OCI-LY1 (cell line): ENCODE measurements at regions not wholly inside any gene's neighbourhood (a gene's known extent, or its start where the extent isn't known, plus 50 kb on each side); places are given as distances from the start of the nearest gene placed in this dataset.

Experiments used
- H2AFZ ChIP-seq: fragments of 200-600 bp; sonication (generic), shearing (Covaris generic); 2 replicates; pipeline ENCODE4 v1.6.0; 2014; ENCODE audit warnings: antibody characterized with exemption, mild to moderate bottlenecking, low read length
- H3F3A ChIP-seq: fragments of 200-600 bp; sonication (generic), shearing (Covaris generic); 2 replicates; pipeline ENCODE4 v1.6.0; 2014; ENCODE audit warnings: mild to moderate bottlenecking, antibody characterized with exemption, low read length, moderate library complexity; ENCODE audit not compliant: insufficient read depth
- H3K27ac ChIP-seq: fragments of 200-600 bp; sonication (generic); 2 replicates; pipeline ENCODE4 v1.5.1; 2014; ENCODE audit warnings: low read length, mixed run types, mild to moderate bottlenecking, low read depth; ENCODE audit not compliant: poor library complexity, severe bottlenecking
- H3K27me3 ChIP-seq: fragments of 200-600 bp; sonication (generic); 2 replicates; pipeline ENCODE4 v1.6.0; 2014; ENCODE audit warnings: antibody characterized with exemption, mild to moderate bottlenecking, low read length, moderate library complexity; ENCODE audit not compliant: insufficient read depth
- H3K36me3 ChIP-seq: fragments of 200-600 bp; sonication (generic); 2 replicates; pipeline ENCODE4 v1.6.1; 2014; ENCODE audit warnings: mild to moderate bottlenecking, antibody characterized with exemption, low read length, moderate library complexity, mixed read lengths; ENCODE audit not compliant: insufficient read depth
- H3K4me1 ChIP-seq: fragments of 200-600 bp; sonication (generic); 2 replicates; pipeline ENCODE4 v1.5.1; 2014; ENCODE audit warnings: mild to moderate bottlenecking, low read length, moderate library complexity; ENCODE audit not compliant: insufficient read depth, severe bottlenecking
- H3K4me2 ChIP-seq: fragments of 200-600 bp; sonication (generic), shearing (Covaris generic); 2 replicates; pipeline ENCODE4 v1.6.1; 2014; ENCODE audit warnings: low read length
- H3K4me3 ChIP-seq: fragments of 200-600 bp; sonication (generic); 2 replicates; pipeline ENCODE4 v1.5.1; 2014; ENCODE audit warnings: low read length, low read depth, mild to moderate bottlenecking, mixed read lengths; ENCODE audit not compliant: poor library complexity, severe bottlenecking
- H3K79me2 ChIP-seq: fragments of 200-600 bp; shearing (Covaris generic); 2 replicates; pipeline ENCODE4 v1.6.1; 2016; ENCODE audit warnings: mixed run types, low read length, mixed read lengths; ENCODE audit not compliant: insufficient read depth
- H3K9ac ChIP-seq: fragments of 200-600 bp; sonication (generic), shearing (Covaris generic); 2 replicates; pipeline ENCODE4 v1.6.1; 2014; ENCODE audit warnings: mild to moderate bottlenecking, low read length, mixed read lengths
- H3K9me2 ChIP-seq: fragments of 200-600 bp; sonication (generic), shearing (Covaris generic); 2 replicates; pipeline ENCODE4 v1.6.1; 2014; ENCODE audit warnings: low read depth, mild to moderate bottlenecking, low read length, mixed read lengths
- H3K9me3 ChIP-seq: fragments of 200-600 bp; shearing (Covaris generic); 2 replicates; pipeline ENCODE4 v1.6.1; 2014; ENCODE audit warnings: low read length, mixed read lengths
- H4K20me1 ChIP-seq: fragments of 200-600 bp; sonication (generic), shearing (Covaris generic); 2 replicates; pipeline ENCODE4 v1.6.0; 2016; ENCODE audit warnings: mild to moderate bottlenecking, low read length; ENCODE audit not compliant: insufficient read depth
- CTCF ChIP-seq: fragments of 200-600 bp; sonication (generic), shearing (Covaris generic); IDR thresholded peaks from 2 replicates; pipeline ENCODE4 v1.5.1; 2017; ENCODE audit warnings: mild to moderate bottlenecking, antibody characterized with exemption, low read length, moderate library complexity, mixed read lengths
- EZH2 ChIP-seq: fragments of 200-600 bp; sonication (generic), shearing (Covaris generic); IDR thresholded peaks from 2 replicates; pipeline ENCODE4 v1.8.0; 2017; ENCODE audit warnings: borderline replicate concordance, mixed run types, mild to moderate bottlenecking, antibody characterized with exemption, low read length, moderate library complexity, mixed read lengths

GRCh38 chr10:58030208-58030607 is 237.5 kb downstream of the IPMK start:
- H2AFZ ChIP-seq, result no peak overlapping the region
- H3K79me2 ChIP-seq, result no peaks in the 10 kb centered on the region
- no peaks in the 10 kb centered on the region for H3K27me3 ChIP-seq
- H3F3A ChIP-seq, result no peaks in the 10 kb centered on the region
- TF ChIP-seq EZH2, result no peak
- TF ChIP-seq CTCF, result no peak
- H3K36me3 ChIP-seq, result no peaks in the 10 kb centered on the region
- no peaks in the 10 kb centered on the region for H3K9me2 ChIP-seq
- no peak overlapping the region for H3K4me3 ChIP-seq
- H3K9me3 ChIP-seq, result no peaks in the 10 kb centered on the region
- no peaks in the 10 kb centered on the region for H3K4me1 ChIP-seq
- no peak overlapping the region for H3K9ac ChIP-seq
- no peak overlapping the region for H3K27ac ChIP-seq
- H4K20me1 ChIP-seq, result no peaks in the 10 kb centered on the region
- no peak overlapping the region for H3K4me2 ChIP-seq

GRCh38 chr10:58028597-58029366 is 238.9 kb downstream of the IPMK start:
- no peaks in the 10 kb centered on the region for H3K79me2 ChIP-seq
- H3K4me3 ChIP-seq, result no peak overlapping the region
- H3K36me3 ChIP-seq, result no peaks in the 10 kb centered on the region
- H3K9me3 ChIP-seq, result no peaks in the 10 kb centered on the region
- no peak for TF ChIP-seq CTCF
- TF ChIP-seq EZH2, result no peak
- H3K27ac ChIP-seq, result no peak overlapping the region
- H3K9ac ChIP-seq, result no peak overlapping the region
- H2AFZ ChIP-seq, result no peak overlapping the region
- H3K27me3 ChIP-seq, result no peaks in the 10 kb centered on the region
- no peaks in the 10 kb centered on the region for H3K4me1 ChIP-seq
- no peak overlapping the region for H3K4me2 ChIP-seq
- no peaks in the 10 kb centered on the region for H3K9me2 ChIP-seq
- H4K20me1 ChIP-seq, result no peaks in the 10 kb centered on the region
- H3F3A ChIP-seq, result no peaks in the 10 kb centered on the region

GRCh38 chr10:58027426-58027825 is 240.3 kb downstream of the IPMK start:
- Histone ChIP-seq H4K20me1 (no peaks in the 10 kb centered on the region), H3K36me3 (no peaks in the 10 kb centered on the region), H3K9ac (no peak overlapping the region), H3K27ac (no peak overlapping the region), H3K79me2 (no peaks in the 10 kb centered on the region), H2AFZ (no peak overlapping the region), H3K4me3 (no peak overlapping the region), H3K4me2 (no peak overlapping the region), H3F3A (no peaks in the 10 kb centered on the region), H3K4me1 (no peaks in the 10 kb centered on the region), H3K9me3 (no peaks in the 10 kb centered on the region), H3K27me3 (no peaks in the 10 kb centered on the region), H3K9me2 (no peaks in the 10 kb centered on the region)
- no peak for TF ChIP-seq EZH2

GRCh38 chr10:58026036-58026435 is 241.7 kb downstream of the IPMK start:
- no peak overlapping the region for H3K4me3 ChIP-seq
- H3K9me3 ChIP-seq, result no peaks in the 10 kb centered on the region
- H3K9me2 ChIP-seq, result no peaks in the 10 kb centered on the region
- H3K4me1 ChIP-seq, result no peaks in the 10 kb centered on the region
- no peak overlapping the region for H3K9ac ChIP-seq
- H2AFZ ChIP-seq, result no peak overlapping the region
- H3K36me3 ChIP-seq, result no peaks in the 10 kb centered on the region
- H3K79me2 ChIP-seq, result no peaks in the 10 kb centered on the region
- H3F3A ChIP-seq, result no peaks in the 10 kb centered on the region
- no peak for TF ChIP-seq EZH2
- no peak for TF ChIP-seq CTCF
- no peaks in the 10 kb centered on the region for H3K27me3 ChIP-seq
- H3K27ac ChIP-seq, result no peak overlapping the region
- H3K4me2 ChIP-seq, result no peak overlapping the region
- no peaks in the 10 kb centered on the region for H4K20me1 ChIP-seq
